HG03097 (cell line): ENCODE measurements at regions not wholly inside any gene's neighbourhood (a gene's known extent, or its start where the extent isn't known, plus 50 kb on each side); places are given as distances from the start of the nearest gene placed in this dataset.
A peak's percentile ranks its signal among the peaks of the same experiment; 100 is the strongest.
"Not testable (repeated sequence)": the region's sequence is repeated elsewhere in the genome, so short reads cannot be mapped to it uniquely, and the experiment has no call there.

Experiments
- ATAC-seq: cut with Tn5 transposase; IDR thresholded peaks from one replicate; pipeline ENCODE4 v1.9.1; 2021; ENCODE audit not compliant: unreplicated experiment, low FRiP score

GRCh38 chrX:78603908-78604307, 55.2 kb downstream of the RTL3 start:
- no peak for ATAC-seq

- ATAC-seq, result no peak
These were observed 63.1 kb downstream of the RTL3 start for GRCh38 chrX:78595901-78596502.

GRCh38 chrX:78593701-78594100, 65.4 kb downstream of the RTL3 start:
- no peak for ATAC-seq

- no peak for ATAC-seq
These were observed 67.1 kb downstream of the RTL3 start for GRCh38 chrX:78592030-78592429.

GRCh38 chrX:78574306-78574705, 84.8 kb downstream of the RTL3 start:
- no peak for ATAC-seq

- no peak for ATAC-seq
These were observed 85.5 kb downstream of the RTL3 start for GRCh38 chrX:78573630-78574029.

- no peak for ATAC-seq
These were observed 87.3 kb downstream of the RTL3 start for GRCh38 chrX:78571849-78572248.

- no peak for ATAC-seq
These were observed 103.6 kb downstream of the RTL3 start for GRCh38 chrX:78555401-78555980.

- ATAC-seq, result not testable (repeated sequence)
These were observed 106.5 kb downstream of the RTL3 start for GRCh38 chrX:78552628-78553027.

GRCh38 chrX:78548012-78548411, 111.1 kb downstream of the RTL3 start:
- ATAC-seq, result no peak

- ATAC-seq, result no peak
These were observed 113.9 kb downstream of the RTL3 start for GRCh38 chrX:78545233-78545632.

- ATAC-seq, result no peak
These were observed 115.8 kb downstream of the RTL3 start for GRCh38 chrX:78543281-78543680.

- no peak for ATAC-seq
These were observed 119.0 kb downstream of the RTL3 start for GRCh38 chrX:78540171-78540570.

- no peak for ATAC-seq
These were observed 124.9 kb downstream of the RTL3 start for GRCh38 chrX:78534221-78534620.

- no peak for ATAC-seq
These were observed 126.8 kb downstream of the RTL3 start for GRCh38 chrX:78532363-78532762.

GRCh38 chrX:78527818-78528217, 131.3 kb downstream of the RTL3 start:
- no peak for ATAC-seq

GRCh38 chrX:78527263-78527662, 131.9 kb downstream of the RTL3 start:
- no peak for ATAC-seq

- ATAC-seq, result no peak
These were observed 136.5 kb downstream of the RTL3 start for GRCh38 chrX:78522601-78523000.

- ATAC-seq, result peak; percentile 69
These were observed 142.0 kb downstream of the RTL3 start for GRCh38 chrX:78517124-78517523.

GRCh38 chrX:78514852-78515251, 144.3 kb downstream of the RTL3 start:
- no peak for ATAC-seq

GRCh38 chrX:78513971-78514738, 145.0 kb downstream of the RTL3 start:
- ATAC-seq, result no peak

- no peak for ATAC-seq
These were observed 152.9 kb downstream of the RTL3 start for GRCh38 chrX:78506248-78506647.
